ENCODE measurements at regions not wholly inside any gene's neighbourhood (a gene's known extent, or its start where the extent isn't known, plus 50 kb on each side); places are given as distances from the start of the nearest gene placed in this dataset.

DNA sequence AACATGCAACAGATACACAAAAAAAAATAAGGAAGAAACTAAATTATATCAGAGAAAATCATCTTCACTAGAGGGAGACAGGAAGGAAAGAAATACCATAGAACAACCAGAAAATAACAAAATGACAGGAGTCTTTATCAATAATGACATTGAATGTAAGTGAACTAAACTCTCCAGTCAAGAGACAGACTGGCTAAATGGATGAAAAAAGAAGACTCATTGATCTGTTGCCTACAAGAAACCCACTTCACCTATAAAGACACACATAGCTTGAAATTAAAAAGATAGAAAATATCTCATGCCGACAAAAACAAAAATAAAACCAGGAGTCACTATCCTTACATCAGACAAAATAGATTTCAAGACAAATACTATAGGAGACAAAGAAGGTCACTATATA is 593.1 kb upstream of the USP24 start:
- intact Hi-C loops (cut with micrococcal nuclease; ENCODE audit: unreplicated experiment) = no loop called here
- no peaks in the 10 kb centered on the region for H4K20me1 ChIP-seq (ENCODE audit: insufficient read depth)
- H2AFZ ChIP-seq = no peak overlapping the region
- TF ChIP-seq EZH2 (IDR thresholded peaks at IDR 0.05; ENCODE audit: low read depth) (no peak), CTCF (conservative IDR thresholded peaks at IDR 0.05) (no peak)
- H3F3A ChIP-seq (ENCODE audit: insufficient read depth, low read depth) = peaks cover 18% of the 10 kb centered on the region; the same call in 1 of the 2 replicates
- no peak overlapping the region for H3K4me2 ChIP-seq
- no peak for DNase-seq
- H3K9me2 ChIP-seq (ENCODE audit: insufficient read depth) = no peaks in the 10 kb centered on the region
- ChIA-PET CTCF (no interaction called here), POLR2A (ENCODE audit: unreplicated experiment) (no interaction called here)
- H3K4me3 ChIP-seq = no peak overlapping the region
- no peaks in the 10 kb centered on the region for H3K36me3 ChIP-seq (ENCODE audit: low read depth)
- H3K79me2 ChIP-seq (ENCODE audit: low read depth) = no peaks in the 10 kb centered on the region
- BruUV-seq (replicated peaks) = no TSS peak
- peaks cover 29% of the 10 kb centered on the region for H3K4me1 ChIP-seq (replicated peaks; ENCODE audit: insufficient read depth)
- H3K9me3 ChIP-seq (ENCODE audit: insufficient read depth, low read depth) = peaks cover 10% of the 10 kb centered on the region; the same call in 1 of the 2 replicates
- H3K27ac ChIP-seq = no peak overlapping the region
- no peaks in the 10 kb centered on the region for H3K27me3 ChIP-seq (ENCODE audit: insufficient read depth, low read depth)

- Histone ChIP-seq H3K27me3 (ENCODE audit: insufficient read depth, low read depth) (no peaks in the 10 kb centered on the region), H3K36me3 (ENCODE audit: low read depth) (no peaks in the 10 kb centered on the region), H3K4me2 (no peak overlapping the region), H3K4me1 (replicated peaks; ENCODE audit: insufficient read depth) (no peaks in the 10 kb centered on the region), H3K4me3 (no peak overlapping the region), H4K20me1 (ENCODE audit: insufficient read depth) (no peaks in the 10 kb centered on the region), H3F3A (ENCODE audit: insufficient read depth, low read depth) (no peaks in the 10 kb centered on the region), H3K27ac (no peak overlapping the region), H3K9me3 (ENCODE audit: insufficient read depth, low read depth) (0 out of 2 replicates have a peak, but pooled peaks cover 3% of the 10 kb centered on the region), H3K79me2 (ENCODE audit: low read depth) (no peaks in the 10 kb centered on the region), H3K9me2 (ENCODE audit: insufficient read depth) (no peaks in the 10 kb centered on the region), H2AFZ (no peak overlapping the region)
- ChIA-PET POLR2A (ENCODE audit: unreplicated experiment) (no interaction called here), CTCF (no interaction called here)
- no peak for DNase-seq
- TF ChIP-seq EZH2 (IDR thresholded peaks at IDR 0.05; ENCODE audit: low read depth) (no peak), CTCF (conservative IDR thresholded peaks at IDR 0.05) (no peak)
- no TSS peak for BruUV-seq (replicated peaks)
- intact Hi-C loops (cut with micrococcal nuclease; ENCODE audit: unreplicated experiment) = no loop called here
Measured at GRCh38 chr1:55803429-55803828, 588.3 kb upstream of the USP24 start.

- H2AFZ ChIP-seq = no peak overlapping the region
- no peaks in the 10 kb centered on the region for H3K27me3 ChIP-seq (ENCODE audit: insufficient read depth, low read depth)
- H4K20me1 ChIP-seq (ENCODE audit: insufficient read depth) = no peaks in the 10 kb centered on the region
- no peaks in the 10 kb centered on the region for H3K36me3 ChIP-seq (ENCODE audit: low read depth)
- intact Hi-C loops (cut with micrococcal nuclease; ENCODE audit: unreplicated experiment) = no loop called here
- no peaks in the 10 kb centered on the region for H3K4me1 ChIP-seq (replicated peaks; ENCODE audit: insufficient read depth)
- H3F3A ChIP-seq (ENCODE audit: insufficient read depth, low read depth) = no peaks in the 10 kb centered on the region
- POLR2A ChIA-PET (ENCODE audit: unreplicated experiment) = interaction anchor here (0.5 kb wide), 1 partner anchor 276 kb away, joined by 9 read pairs; no protein-coding TSS in a partner anchor
- no peaks in the 10 kb centered on the region for H3K79me2 ChIP-seq (ENCODE audit: low read depth)
- DNase-seq = no peak
- no peak overlapping the region for H3K4me3 ChIP-seq
- CTCF ChIA-PET = no interaction called here
- BruUV-seq (replicated peaks) = no TSS peak
- TF ChIP-seq EZH2 (IDR thresholded peaks at IDR 0.05; ENCODE audit: low read depth) = no peak
- TF ChIP-seq CTCF (conservative IDR thresholded peaks at IDR 0.05) = no peak
- H3K9me2 ChIP-seq (ENCODE audit: insufficient read depth) = no peaks in the 10 kb centered on the region
- H3K4me2 ChIP-seq = no peak overlapping the region
- 0 out of 2 replicates have a peak, but pooled peaks cover 6% of the 10 kb centered on the region for H3K9me3 ChIP-seq (ENCODE audit: insufficient read depth, low read depth)
- no peak overlapping the region for H3K27ac ChIP-seq
Measured at GRCh38 chr1:55801481-55801880, 586.3 kb upstream of the USP24 start.
